ENCODE measurements at regions not wholly inside any gene's neighbourhood (a gene's known extent, or its start where the extent isn't known, plus 50 kb on each side); places are given as distances from the start of the nearest gene placed in this dataset.

GRCh38 chr10:4190876-4191275 lies 405.9 kb upstream of the KLF6 start (continued):
- TF ChIP-seq GLIS1 (tag by site-specific recombination; IDR thresholded peaks at IDR 0.05) (no peak), ZNF513 (tag by site-specific recombination; IDR thresholded peaks at IDR 0.05) (no peak), FEZF1 (tag by site-specific recombination; IDR thresholded peaks at IDR 0.05) (no peak)

- Histone ChIP-seq H3K36me3 (ENCODE audit: control insufficient read depth in 2 of 2, insufficient read depth in 1 of 2, low read length in 2 of 2) (no peaks in the 10 kb centered on the region), H3K4me1 (ENCODE audit: control insufficient read depth, insufficient read depth, low read length) (no peaks in the 10 kb centered on the region), H3K9me3 (ENCODE audit: control insufficient read depth, insufficient read depth, low read depth, low read length) (no peaks in the 10 kb centered on the region), H3K27ac (ENCODE audit: extremely low read depth, low read depth, low read length) (no peak overlapping the region), H3K4me3 (ENCODE audit: low read depth, low read length) (no peak overlapping the region)
- POLR2A ChIA-PET, result no interaction called here
- CTCF ChIA-PET, result no interaction called here
- TF ChIP-seq ZSCAN30 (tag by site-specific recombination; IDR thresholded peaks at IDR 0.05) (no peak), ZNF140 (tag by site-specific recombination; IDR thresholded peaks at IDR 0.05) (no peak), ZNF426 (tag by site-specific recombination; IDR thresholded peaks at IDR 0.05) (no peak), ZNF202 (tag by site-specific recombination; IDR thresholded peaks at IDR 0.05; ENCODE audit: borderline replicate concordance) (no peak), ZNF544 (tag by site-specific recombination; IDR thresholded peaks at IDR 0.05) (no peak), KLF9 (tag by site-specific recombination; IDR thresholded peaks at IDR 0.05; ENCODE audit: low read depth) (no peak), ZNF621 (tag by site-specific recombination; IDR thresholded peaks at IDR 0.05) (no peak), ZNF292 (tag by site-specific recombination; IDR thresholded peaks at IDR 0.05; ENCODE audit: borderline replicate concordance, low read depth) (no peak), ZNF76 (tag by site-specific recombination; IDR thresholded peaks at IDR 0.05; ENCODE audit: borderline replicate concordance, low read depth) (no peak), ZNF175 (tag by site-specific recombination; IDR thresholded peaks at IDR 0.05) (no peak), ZEB2 (tag by site-specific recombination; IDR thresholded peaks at IDR 0.05) (no peak), ZSCAN23 (tag by site-specific recombination; IDR thresholded peaks at IDR 0.05) (no peak), ZNF302 (tag by site-specific recombination; IDR thresholded peaks at IDR 0.05; ENCODE audit: low read depth) (no peak)
These were observed 404.3 kb upstream of the KLF6 start for GRCh38 chr10:4189281-4189680.

- CTCF ChIA-PET, result no interaction called here
These were observed 403.4 kb upstream of the KLF6 start for GRCh38 chr10:4188406-4188805.

More at GRCh38 chr10:4188406-4188805, 403.4 kb upstream of the KLF6 start:
- POLR2A ChIA-PET, result no interaction called here
- no peak overlapping the region for H3K4me3 ChIP-seq (ENCODE audit: low read depth, low read length)
- TF ChIP-seq GLIS1 (tag by site-specific recombination; IDR thresholded peaks at IDR 0.05) (no peak), PRDM2 (tag by site-specific recombination; IDR thresholded peaks at IDR 0.05; ENCODE audit: borderline replicate concordance) (no peak), KLF10 (tag by site-specific recombination; IDR thresholded peaks at IDR 0.05) (no peak), ZNF747 (tag by site-specific recombination; IDR thresholded peaks at IDR 0.05) (no peak), PATZ1 (tag by site-specific recombination; IDR thresholded peaks at IDR 0.05) (no peak), ZNF302 (tag by site-specific recombination; IDR thresholded peaks at IDR 0.05; ENCODE audit: low read depth) (no peak)
- no peaks in the 10 kb centered on the region for H3K36me3 ChIP-seq (ENCODE audit: control insufficient read depth in 2 of 2, insufficient read depth in 1 of 2, low read length in 2 of 2)
- H3K27ac ChIP-seq (ENCODE audit: extremely low read depth, low read depth, low read length), result no peak overlapping the region
- H3K4me1 ChIP-seq (ENCODE audit: control insufficient read depth, insufficient read depth, low read length), result no peaks in the 10 kb centered on the region
- H3K9me3 ChIP-seq (ENCODE audit: control insufficient read depth, insufficient read depth, low read depth, low read length), result no peaks in the 10 kb centered on the region
